K562 (cell line): ENCODE measurements at regions not wholly inside any gene's neighbourhood (a gene's known extent, or its start where the extent isn't known, plus 50 kb on each side); places are given as distances from the start of the nearest gene placed in this dataset.

Source experiments
- ATAC-seq: fragments of 200-7000 bp; cut with Tn5 transposase; 3 replicates; pipeline ENCODE4 v1.9.1; 2020; ENCODE audit warnings: moderate library complexity
- BruUV-seq: library from RNA; stranded (reverse); fragments of 400-500 nt; replicated peaks from 2 replicates; lab custom pipeline; 2021; lab: Mats Ljungman, UMichigan
- CTCF ChIA-PET: fragments of 300-600 bp; formaldehyde crosslinking; extraction: SDS; loops from one replicate; lab custom pipeline; 2021; ENCODE audit warnings: low intra/inter-chr PET ratio; lab: Yijun Ruan, JAX
- POLR2A ChIA-PET: fragments of 300-600, 350-650 bp; sonication (Branson Sonifier 250); formaldehyde crosslinking; extraction: SDS; loops from one replicate; lab custom pipeline; 2021; ENCODE audit warnings: antibody characterized with exemption, inconsistent platforms; lab: Yijun Ruan, JAX
- DNase-seq, 4 experiments: peaks; one replicate each; pipeline versions ENCODE4 v3.0.0 to v3.0.0-alpha.2; 2011 to 2018; ENCODE audit warnings: low spot score in 3 of 4, mixed read lengths in 3 of 4; ENCODE audit errors: extremely low read depth in 1 of 4
- FAIRE-seq: peaks from 2 replicates; lab custom pipeline; 2011; peaks lifted over from hg19 to GRCh38; lab: Jason Lieb, UNC
- H2AFZ ChIP-seq: 2 replicates; pipeline ENCODE4 v1.6.0; 2011; ENCODE audit warnings: low read depth, low read length, control low read depth, inconsistent platforms
- H3K27ac ChIP-seq: fragments of 200-600 bp; 3 replicates; pipeline ENCODE4 v1.8.0; 2011; ENCODE audit warnings: low read depth, mild to moderate bottlenecking, control low read depth, inconsistent platforms, low read length, moderate library complexity, mixed read lengths; ENCODE audit errors: extremely low read depth
- H3K27me3 ChIP-seq, 2 experiments: fragments of 300-600 bp in 1 of 2; 2 replicates in 1 of 2; 3 replicates in 1 of 2; pipeline versions ENCODE4 v1.6.0 to v1.8.0; 2011; ENCODE audit warnings: inconsistent platforms in 2 of 2, low read length in 2 of 2, mild to moderate bottlenecking in 1 of 2, mixed read lengths in 1 of 2, moderate library complexity in 1 of 2; ENCODE audit not compliant: control insufficient read depth in 2 of 2, insufficient read depth in 2 of 2
- H3K36me3 ChIP-seq: fragments of 300-600 bp; 3 replicates; pipeline ENCODE4 v1.8.0; 2011; ENCODE audit warnings: mild to moderate bottlenecking, low read length, inconsistent platforms; ENCODE audit not compliant: control insufficient read depth, insufficient read depth
- H3K4me1 ChIP-seq, 2 experiments: fragments of 200-600 bp in 1 of 2; replicated peaks in 1 of 2; 2 replicates in 1 of 2; 3 replicates in 1 of 2; pipeline versions ENCODE4 v1.5.1 to v1.8.0; 2011; ENCODE audit warnings: inconsistent platforms in 2 of 2, low read length in 2 of 2, mild to moderate bottlenecking in 1 of 2, mixed read lengths in 1 of 2, moderate library complexity in 1 of 2; ENCODE audit not compliant: control insufficient read depth in 2 of 2, insufficient read depth in 2 of 2
- H3K4me2 ChIP-seq: 2 replicates; pipeline ENCODE4 v1.6.1; 2011; ENCODE audit warnings: low read length, control low read depth, inconsistent platforms, mixed read lengths; ENCODE audit not compliant: insufficient read depth
- H3K4me3 ChIP-seq: fragments of 200-600 bp; sonication (generic), shearing (Covaris generic); 2 replicates; pipeline ENCODE4 v1.5.1; 2016; ENCODE audit warnings: control low read depth, inconsistent platforms
- H3K79me2 ChIP-seq: fragments of 200-600 bp; 3 replicates; pipeline ENCODE4 v1.8.0; 2011; ENCODE audit warnings: low read length, inconsistent platforms; ENCODE audit not compliant: control insufficient read depth, insufficient read depth
- H3K9ac ChIP-seq, 2 experiments: 2 replicates each; pipeline versions ENCODE4 v1.6.0 to v1.6.1; 2011; ENCODE audit warnings: low read depth in 2 of 2, low read length in 2 of 2, control low read depth in 1 of 2, inconsistent platforms in 1 of 2, mild to moderate bottlenecking in 1 of 2, mixed read lengths in 1 of 2; ENCODE audit not compliant: insufficient read depth in 1 of 2
- H3K9me1 ChIP-seq: one replicate; pipeline ENCODE4 v1.6.0; 2011; ENCODE audit warnings: inconsistent platforms, mild to moderate bottlenecking, low read length, moderate library complexity; ENCODE audit not compliant: control insufficient read depth, insufficient read depth
- H3K9me3 ChIP-seq: replicated peaks from 2 replicates; pipeline ENCODE4 v1.5.1; 2011; ENCODE audit warnings: low read depth, low read length, inconsistent platforms; ENCODE audit not compliant: control insufficient read depth, insufficient read depth
- H4K20me1 ChIP-seq: replicated peaks from 2 replicates; pipeline ENCODE4 v1.6.1; 2011; ENCODE audit warnings: low read length, inconsistent platforms, mixed read lengths; ENCODE audit not compliant: control insufficient read depth, insufficient read depth
- CBFA2T2 ChIP-seq: fragments of 450-650 bp; conservative IDR thresholded peaks from 2 replicates; pipeline ENCODE4 v1.6.1; 2017; ENCODE audit warnings: mild to moderate bottlenecking
- ILK ChIP-seq: fragments of 450-650 bp; IDR thresholded peaks from 2 replicates; pipeline ENCODE4 v1.6.1; 2016; ENCODE audit warnings: missing genetic modification characterization, low read depth, mild to moderate bottlenecking, missing compliant biosample characterization, moderate library complexity, borderline replicate concordance
- MTA2 ChIP-seq: fragments of 450-650 bp; IDR thresholded peaks from 2 replicates; pipeline ENCODE4 v1.6.1; 2016; ENCODE audit warnings: low read depth
- MTA3 ChIP-seq: fragments of 450-650 bp; formaldehyde crosslinking; IDR thresholded peaks from 2 replicates; pipeline ENCODE4 v1.6.1; 2017; ENCODE audit warnings: mild to moderate bottlenecking, borderline replicate concordance
- NFRKB ChIP-seq: fragments of 450-650 bp; IDR thresholded peaks from 2 replicates; pipeline ENCODE4 v1.6.1; 2016; ENCODE audit warnings: low read depth
- POLR2AphosphoS5 ChIP-seq: IDR thresholded peaks from 2 replicates; pipeline ENCODE4 v1.6.1; 2011; ENCODE audit warnings: mild to moderate bottlenecking, low read depth, low read length, moderate library complexity; ENCODE audit not compliant: control insufficient read depth, insufficient read depth
- RHOXF2B ChIP-seq: fragments of 250-450 bp; sonication (Bioruptor Pico); conservative IDR thresholded peaks from 2 replicates; pipeline ENCODE4 v1.5.1; 2021
- SOX6 ChIP-seq: fragments of 450-650 bp; IDR thresholded peaks from 2 replicates; pipeline ENCODE4 v1.6.1; 2014; ENCODE audit warnings: mild to moderate bottlenecking
- WGBS: fragments of 100-300 bp; shearing (Covaris generic); methylation state at CpG from one replicate; pipeline ENCODE4 v1.1.6; 2016; ENCODE audit warnings: low coverage, mixed read lengths; ENCODE audit not compliant: insufficient coverage; ENCODE audit errors: missing lambda C conversion rate; 5-methylcytosine and 5-hydroxymethylcytosine counted together
- in situ Hi-C: fragments of 300-500 bp; cut with MboI; formaldehyde crosslinking; loops from 4 replicates; pipeline ENCODE4 v1.15.0; 2018; ENCODE audit warnings: inconsistent platforms, mixed read lengths
- intact Hi-C: fragments of 100-400 bp; cut with micrococcal nuclease; formaldehyde crosslinking; loops from 2 replicates; pipeline ENCODE4 v1.14.2; 2022
- TF ChIP-seq, protein P1 (sequence below): fragments of 250-450 bp; sonication (Bioruptor Pico); IDR thresholded peaks from 2 replicates; pipeline ENCODE4 v1.5.0; 2022; ENCODE audit warnings: mild to moderate bottlenecking
- TF ChIP-seq, protein P2 (sequence below), 2 experiments: fragments of 450-650 bp in 1 of 2; sonication (generic) in 1 of 2; formaldehyde crosslinking in 1 of 2; IDR thresholded peaks; 2 replicates each; pipeline versions ENCODE4 v1.7.1 to v1.9.0; 2016 to 2022; ENCODE audit warnings: inconsistent platforms in 1 of 2, mild to moderate bottlenecking in 1 of 2, missing genetic modification reagents in 1 of 2

DNA sequence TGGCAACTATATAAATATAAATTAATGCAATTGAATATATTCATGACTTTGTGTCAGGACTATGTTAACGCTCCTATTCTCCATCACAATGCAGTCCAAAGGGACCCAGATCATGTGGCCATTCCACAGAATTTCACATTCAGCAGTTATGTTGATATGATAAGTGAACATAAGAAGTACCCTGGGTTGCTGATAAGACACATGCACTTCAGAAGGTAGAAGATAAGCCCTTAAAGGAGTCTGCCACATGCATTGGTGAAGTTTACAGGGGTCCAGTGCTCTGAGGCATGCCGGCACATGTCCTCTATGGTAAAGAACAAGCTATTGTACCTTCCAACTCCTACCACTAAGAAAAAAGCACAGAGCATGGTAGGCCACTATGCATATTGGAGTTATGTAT lies 76.4 kb downstream of the PHAX start (continued):
- TF ChIP-seq, protein P1, sequence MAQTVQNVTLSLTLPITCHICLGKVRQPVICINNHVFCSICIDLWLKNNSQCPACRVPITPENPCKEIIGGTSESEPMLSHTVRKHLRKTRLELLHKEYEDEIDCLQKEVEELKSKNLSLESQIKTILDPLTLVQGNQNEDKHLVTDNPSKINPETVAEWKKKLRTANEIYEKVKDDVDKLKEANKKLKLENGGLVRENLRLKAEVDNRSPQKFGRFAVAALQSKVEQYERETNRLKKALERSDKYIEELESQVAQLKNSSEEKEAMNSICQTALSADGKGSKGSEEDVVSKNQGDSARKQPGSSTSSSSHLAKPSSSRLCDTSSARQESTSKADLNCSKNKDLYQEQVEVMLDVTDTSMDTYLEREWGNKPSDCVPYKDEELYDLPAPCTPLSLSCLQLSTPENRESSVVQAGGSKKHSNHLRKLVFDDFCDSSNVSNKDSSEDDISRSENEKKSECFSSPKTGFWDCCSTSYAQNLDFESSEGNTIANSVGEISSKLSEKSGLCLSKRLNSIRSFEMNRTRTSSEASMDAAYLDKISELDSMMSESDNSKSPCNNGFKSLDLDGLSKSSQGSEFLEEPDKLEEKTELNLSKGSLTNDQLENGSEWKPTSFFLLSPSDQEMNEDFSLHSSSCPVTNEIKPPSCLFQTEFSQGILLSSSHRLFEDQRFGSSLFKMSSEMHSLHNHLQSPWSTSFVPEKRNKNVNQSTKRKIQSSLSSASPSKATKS: no peak
- TF ChIP-seq NFRKB: no peak
- TF ChIP-seq MTA2: peak; percentile 53
- TF ChIP-seq CBFA2T2: peak; percentile 79
- 0 out of 2 replicates have a peak, but pooled peaks have one; percentile 28 for TF ChIP-seq POLR2AphosphoS5
- TF ChIP-seq SOX6: peak; percentile 60; the same call in 1 of the 2 replicates
- no peak for TF ChIP-seq ILK (tag)

DNA sequence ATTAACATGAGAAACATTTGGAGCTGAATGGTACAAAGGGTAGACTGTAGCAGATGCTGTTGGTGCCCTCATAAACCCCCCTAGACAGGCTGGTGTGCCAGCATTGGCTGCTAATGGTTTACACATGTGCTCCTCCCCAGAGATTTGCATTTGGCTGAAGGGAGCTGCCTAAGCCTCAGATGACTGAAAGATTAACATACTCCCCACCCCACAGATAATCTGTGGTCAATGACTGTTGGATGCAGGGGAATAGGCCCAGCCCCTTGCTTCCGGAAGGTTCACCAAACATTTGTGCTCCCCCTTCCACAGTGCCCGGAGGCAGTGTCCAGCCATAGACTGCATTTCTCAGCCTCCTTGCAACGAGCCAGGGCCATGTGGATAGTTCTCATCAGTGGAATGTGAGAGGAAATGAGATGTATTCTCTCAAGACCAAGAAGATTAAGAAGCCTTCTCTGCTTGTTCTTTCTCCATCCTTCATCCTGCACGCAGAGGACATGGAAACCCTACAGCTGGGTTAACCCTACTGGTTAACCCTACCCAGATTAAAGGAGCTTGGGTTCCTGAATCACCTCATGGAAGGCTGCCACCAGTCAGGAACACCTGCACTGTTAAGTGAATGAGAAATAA lies 79.6 kb downstream of the PHAX start:
- peak; percentile 29 to 89 (median 54) for DNase-seq
- Histone ChIP-seq H3K4me3 (peak overlapping the region; percentile 3; the same call in 1 of the 2 replicates), H4K20me1 (no peaks in the 10 kb centered on the region), H3K9me3 (no peaks in the 10 kb centered on the region), H3K27me3 (no peaks in the 10 kb centered on the region), H3K9ac (peak overlapping the region; percentile 27 to 38; a peak in 3 of 4 replicates), H3K4me1 (peaks cover 19 to 35% of the 10 kb centered on the region in 2 experiments), H3K9me1 (no peaks in the 10 kb centered on the region), H3K27ac (peak overlapping the region; percentile 53), H2AFZ (peak overlapping the region; percentile 85), H3K36me3 (no peaks in the 10 kb centered on the region), H3K79me2 (no peaks in the 10 kb centered on the region), H3K4me2 (peak overlapping the region; percentile 68)
- peak; percentile 88 for ATAC-seq
- in situ Hi-C loops (no loop called here), intact Hi-C loops (no loop called here)
- CTCF ChIA-PET: no interaction called here
- no TSS peak for BruUV-seq
- peak; percentile 90 for FAIRE-seq
- POLR2A ChIA-PET: interaction anchor here (0.6 to 2.3 kb wide), 8 partner anchors 18 to 464 kb away, joined by 3 to 25 read pairs (median 4); no protein-coding TSS in a partner anchor
- WGBS: 3% methylated on average over 4 of the region's 4 CpGs
- no peak for TF ChIP-seq RHOXF2B (CRISPR knock-in tag)
- TF ChIP-seq, protein P2, sequence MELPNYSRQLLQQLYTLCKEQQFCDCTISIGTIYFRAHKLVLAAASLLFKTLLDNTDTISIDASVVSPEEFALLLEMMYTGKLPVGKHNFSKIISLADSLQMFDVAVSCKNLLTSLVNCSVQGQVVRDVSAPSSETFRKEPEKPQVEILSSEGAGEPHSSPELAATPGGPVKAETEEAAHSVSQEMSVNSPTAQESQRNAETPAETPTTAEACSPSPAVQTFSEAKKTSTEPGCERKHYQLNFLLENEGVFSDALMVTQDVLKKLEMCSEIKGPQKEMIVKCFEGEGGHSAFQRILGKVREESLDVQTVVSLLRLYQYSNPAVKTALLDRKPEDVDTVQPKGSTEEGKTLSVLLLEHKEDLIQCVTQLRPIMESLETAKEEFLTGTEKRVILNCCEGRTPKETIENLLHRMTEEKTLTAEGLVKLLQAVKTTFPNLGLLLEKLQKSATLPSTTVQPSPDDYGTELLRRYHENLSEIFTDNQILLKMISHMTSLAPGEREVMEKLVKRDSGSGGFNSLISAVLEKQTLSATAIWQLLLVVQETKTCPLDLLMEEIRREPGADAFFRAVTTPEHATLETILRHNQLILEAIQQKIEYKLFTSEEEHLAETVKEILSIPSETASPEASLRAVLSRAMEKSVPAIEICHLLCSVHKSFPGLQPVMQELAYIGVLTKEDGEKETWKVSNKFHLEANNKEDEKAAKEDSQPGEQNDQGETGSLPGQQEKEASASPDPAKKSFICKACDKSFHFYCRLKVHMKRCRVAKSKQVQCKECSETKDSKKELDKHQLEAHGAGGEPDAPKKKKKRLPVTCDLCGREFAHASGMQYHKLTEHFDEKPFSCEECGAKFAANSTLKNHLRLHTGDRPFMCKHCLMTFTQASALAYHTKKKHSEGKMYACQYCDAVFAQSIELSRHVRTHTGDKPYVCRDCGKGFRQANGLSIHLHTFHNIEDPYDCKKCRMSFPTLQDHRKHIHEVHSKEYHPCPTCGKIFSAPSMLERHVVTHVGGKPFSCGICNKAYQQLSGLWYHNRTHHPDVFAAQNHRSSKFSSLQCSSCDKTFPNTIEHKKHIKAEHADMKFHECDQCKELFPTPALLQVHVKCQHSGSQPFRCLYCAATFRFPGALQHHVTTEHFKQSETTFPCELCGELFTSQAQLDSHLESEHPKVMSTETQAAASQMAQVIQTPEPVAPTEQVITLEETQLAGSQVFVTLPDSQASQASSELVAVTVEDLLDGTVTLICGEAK (IDR thresholded peaks at IDR 0.05): peak; percentile 81
- TF ChIP-seq, protein P2 (CRISPR knock-in tag; IDR thresholded peaks at IDR 0.05): no peak
- peak; percentile 70; the same call in 1 of the 2 replicates for TF ChIP-seq MTA3
